Hepatocyte (in vitro differentiated cells): ENCODE measurements at regions not wholly inside any gene's neighbourhood (a gene's known extent, or its start where the extent isn't known, plus 50 kb on each side); places are given as distances from the start of the nearest gene placed in this dataset.

Experiments
- DNase-seq: peaks from one replicate; pipeline ENCODE4 v3.0.0-alpha.2; 2016; ENCODE audit warnings: low spot score
- H2AFZ ChIP-seq: fragments of 200-600 bp; sonication (generic); 2 replicates; pipeline ENCODE4 v1.6.0; 2016; ENCODE audit warnings: antibody characterized with exemption, mild to moderate bottlenecking
- H3K27ac ChIP-seq: fragments of 200-600 bp; sonication (generic); 2 replicates; pipeline ENCODE4 v1.5.1; 2016; ENCODE audit warnings: mild to moderate bottlenecking
- H3K27me3 ChIP-seq: fragments of 200-600 bp; sonication (generic); 2 replicates; pipeline ENCODE4 v1.6.1; 2016
- H3K36me3 ChIP-seq: fragments of 200-600 bp; sonication (generic); replicated peaks from 2 replicates; pipeline ENCODE4 v1.5.1; 2016; ENCODE audit warnings: low read depth; ENCODE audit not compliant: insufficient read depth
- H3K4me1 ChIP-seq: fragments of 200-600 bp; sonication (generic); 2 replicates; pipeline ENCODE4 v1.5.1; 2016; ENCODE audit warnings: mild to moderate bottlenecking, moderate library complexity; ENCODE audit not compliant: insufficient read depth
- H3K4me2 ChIP-seq: fragments of 200-600 bp; sonication (generic); 2 replicates; pipeline ENCODE4 v1.6.0; 2016
- H3K4me3 ChIP-seq: fragments of 200-600 bp; sonication (generic); 2 replicates; pipeline ENCODE4 v1.5.1; 2016; ENCODE audit warnings: mild to moderate bottlenecking
- H3K79me2 ChIP-seq: fragments of 200-600 bp; sonication (generic); 2 replicates; pipeline ENCODE4 v1.6.0; 2017; ENCODE audit warnings: mild to moderate bottlenecking
- H3K9me2 ChIP-seq: fragments of 200-600 bp; sonication (generic); replicated peaks from 2 replicates; pipeline ENCODE4 v1.6.0; 2017; ENCODE audit warnings: mild to moderate bottlenecking; ENCODE audit not compliant: insufficient read depth
- H3K9me3 ChIP-seq: fragments of 200-600 bp; sonication (generic); 2 replicates; pipeline ENCODE4 v1.5.1; 2016; ENCODE audit warnings: low read depth, mild to moderate bottlenecking
- H4K20me1 ChIP-seq: fragments of 200-600 bp; sonication (generic); 2 replicates; pipeline ENCODE4 v1.6.0; 2016; ENCODE audit warnings: mild to moderate bottlenecking; ENCODE audit not compliant: insufficient read depth, poor library complexity, severe bottlenecking
- EZH2 ChIP-seq: fragments of 200-600 bp; sonication (generic); IDR thresholded peaks from 2 replicates; pipeline ENCODE4 v1.6.1; 2016; ENCODE audit warnings: antibody characterized with exemption, mild to moderate bottlenecking, borderline replicate concordance
- EZH2phosphoT487 ChIP-seq: fragments of 200-600 bp; sonication (generic); IDR thresholded peaks from one replicate; pipeline ENCODE4 v1.6.1; 2018; ENCODE audit warnings: antibody characterized with exemption, mild to moderate bottlenecking, low read depth, moderate library complexity; ENCODE audit not compliant: unreplicated experiment, severe bottlenecking
- WGBS: methylation state at CpG from one replicate; pipeline ENCODE4 v1.1.6; 2016; ENCODE audit warnings: low lambda C conversion rate; ENCODE audit errors: missing lambda C conversion rate; 5-methylcytosine and 5-hydroxymethylcytosine counted together
- TF ChIP-seq, protein P1 (sequence below): fragments of 200-600 bp; sonication (generic); IDR thresholded peaks from 2 replicates; pipeline ENCODE4 v1.5.1; 2016; ENCODE audit warnings: antibody characterized with exemption, mild to moderate bottlenecking; ENCODE audit not compliant: poor library complexity

GRCh38 chr6:134469702-134470456 is 152.0 kb upstream of the SGK1 start:
- peaks cover 29% of the 10 kb centered on the region for H3K4me1 ChIP-seq
- no peak for DNase-seq
- WGBS = 73% methylated on average over 8 of the region's 8 CpGs
- H4K20me1 ChIP-seq = no peaks in the 10 kb centered on the region
- TF ChIP-seq, protein P1, sequence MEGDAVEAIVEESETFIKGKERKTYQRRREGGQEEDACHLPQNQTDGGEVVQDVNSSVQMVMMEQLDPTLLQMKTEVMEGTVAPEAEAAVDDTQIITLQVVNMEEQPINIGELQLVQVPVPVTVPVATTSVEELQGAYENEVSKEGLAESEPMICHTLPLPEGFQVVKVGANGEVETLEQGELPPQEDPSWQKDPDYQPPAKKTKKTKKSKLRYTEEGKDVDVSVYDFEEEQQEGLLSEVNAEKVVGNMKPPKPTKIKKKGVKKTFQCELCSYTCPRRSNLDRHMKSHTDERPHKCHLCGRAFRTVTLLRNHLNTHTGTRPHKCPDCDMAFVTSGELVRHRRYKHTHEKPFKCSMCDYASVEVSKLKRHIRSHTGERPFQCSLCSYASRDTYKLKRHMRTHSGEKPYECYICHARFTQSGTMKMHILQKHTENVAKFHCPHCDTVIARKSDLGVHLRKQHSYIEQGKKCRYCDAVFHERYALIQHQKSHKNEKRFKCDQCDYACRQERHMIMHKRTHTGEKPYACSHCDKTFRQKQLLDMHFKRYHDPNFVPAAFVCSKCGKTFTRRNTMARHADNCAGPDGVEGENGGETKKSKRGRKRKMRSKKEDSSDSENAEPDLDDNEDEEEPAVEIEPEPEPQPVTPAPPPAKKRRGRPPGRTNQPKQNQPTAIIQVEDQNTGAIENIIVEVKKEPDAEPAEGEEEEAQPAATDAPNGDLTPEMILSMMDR = no peak
- TF ChIP-seq EZH2 = no peak
- H3K9me2 ChIP-seq = no peaks in the 10 kb centered on the region
- no peak overlapping the region for H3K4me3 ChIP-seq
- no peaks in the 10 kb centered on the region for H3K79me2 ChIP-seq
- no peaks in the 10 kb centered on the region for H3K9me3 ChIP-seq
- no peak overlapping the region for H2AFZ ChIP-seq
- no peak overlapping the region for H3K4me2 ChIP-seq
- H3K27me3 ChIP-seq = no peaks in the 10 kb centered on the region
- H3K36me3 ChIP-seq = no peaks in the 10 kb centered on the region
- no peak overlapping the region for H3K27ac ChIP-seq

- H3K79me2 ChIP-seq = no peaks in the 10 kb centered on the region
- TF ChIP-seq, protein P1 = no peak
- TF ChIP-seq EZH2 = no peak
- no peak for TF ChIP-seq EZH2phosphoT487
- no peak overlapping the region for H3K4me2 ChIP-seq
- no peak overlapping the region for H2AFZ ChIP-seq
- H4K20me1 ChIP-seq = no peaks in the 10 kb centered on the region
- H3K36me3 ChIP-seq = no peaks in the 10 kb centered on the region
- 86% methylated on average over 1 of the region's 1 CpG for WGBS
- H3K27ac ChIP-seq = no peak overlapping the region
- H3K4me3 ChIP-seq = no peak overlapping the region
- no peaks in the 10 kb centered on the region for H3K9me3 ChIP-seq
- H3K4me1 ChIP-seq = peaks cover 29% of the 10 kb centered on the region
- no peak for DNase-seq
- H3K9me2 ChIP-seq = no peaks in the 10 kb centered on the region
- no peaks in the 10 kb centered on the region for H3K27me3 ChIP-seq
These were observed 150.7 kb upstream of the SGK1 start for GRCh38 chr6:134468633-134469032.

DNA sequence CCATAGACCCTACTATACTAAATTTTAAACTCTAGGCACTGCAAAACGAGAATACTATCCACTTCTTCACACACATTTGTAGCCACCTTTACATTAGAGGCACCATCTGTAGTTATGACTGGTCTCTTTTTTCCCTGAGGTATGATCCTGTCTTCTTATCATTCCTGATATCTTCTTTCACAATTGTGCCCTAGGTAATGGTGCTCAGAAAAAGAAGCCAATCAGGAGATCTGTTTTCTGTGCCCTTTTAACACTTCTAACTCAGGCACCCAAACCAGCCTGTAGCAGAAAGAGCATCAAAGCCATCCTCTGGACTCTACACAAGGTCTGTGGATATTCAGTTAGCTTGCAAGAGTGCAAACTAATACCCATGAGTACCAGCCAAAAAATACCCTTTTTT is 149.7 kb upstream of the SGK1 start:
- Histone ChIP-seq H3K4me2 (no peak overlapping the region), H3K4me3 (no peak overlapping the region), H3K79me2 (no peaks in the 10 kb centered on the region), H3K36me3 (no peaks in the 10 kb centered on the region), H3K27ac (no peak overlapping the region), H4K20me1 (no peaks in the 10 kb centered on the region), H3K9me2 (no peaks in the 10 kb centered on the region), H2AFZ (no peak overlapping the region), H3K4me1 (peaks cover 29% of the 10 kb centered on the region), H3K9me3 (no peaks in the 10 kb centered on the region), H3K27me3 (no peaks in the 10 kb centered on the region)
- no peak for TF ChIP-seq EZH2
- no peak for TF ChIP-seq EZH2phosphoT487
- TF ChIP-seq, protein P1 = no peak
- 83% methylated on average over 1 of the region's 1 CpG for WGBS
- no peak for DNase-seq
